ENCODE measurements at regions not wholly inside any gene's neighbourhood (a gene's known extent, or its start where the extent isn't known, plus 50 kb on each side); places are given as distances from the start of the nearest gene placed in this dataset.

DNA sequence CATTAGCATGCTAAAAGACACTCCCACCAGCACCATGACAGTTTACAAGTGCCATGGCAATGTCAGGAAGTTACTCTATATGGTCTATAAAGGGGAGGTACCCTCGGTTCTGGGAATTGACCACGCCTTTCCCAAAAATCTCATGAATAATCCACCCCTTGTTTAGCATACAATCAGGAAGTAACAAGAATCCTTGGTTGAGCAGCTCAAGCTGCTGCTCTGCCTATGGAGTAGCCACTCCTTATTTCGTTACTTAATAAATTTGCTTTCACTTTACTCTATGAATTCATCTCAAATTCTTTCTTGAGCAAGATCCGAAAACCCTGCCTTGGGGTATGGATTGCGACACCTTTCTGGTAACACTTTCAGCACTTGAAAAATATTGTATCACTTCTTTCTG is 243.0 kb downstream of the BMP2 start:
- intact Hi-C loops (cut with DNase I; ENCODE audit: low total_unique reads), result no loop called here

DNA sequence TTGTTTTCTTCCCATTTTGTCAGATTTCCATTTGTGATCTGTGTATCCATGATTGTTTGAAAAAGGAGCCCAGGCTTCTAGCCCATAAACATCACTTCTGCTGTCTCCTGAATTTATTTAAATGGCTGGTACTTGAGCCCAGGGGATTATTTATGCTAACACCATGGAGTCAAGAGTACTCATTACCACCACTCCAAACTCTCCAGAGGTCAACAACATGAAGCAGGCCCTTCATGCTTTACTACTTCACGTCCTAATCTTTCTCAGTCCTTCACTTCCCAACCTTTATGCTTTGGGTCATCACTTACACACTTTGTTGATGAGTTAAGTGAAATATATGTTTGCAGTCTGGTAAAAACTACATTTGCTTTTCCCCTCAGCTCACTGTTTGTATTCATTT is 247.8 kb downstream of the BMP2 start:
- H3K36me3 ChIP-seq, result no peaks in the 10 kb centered on the region
- DNase-seq, result no peak
- no peaks in the 10 kb centered on the region for H3K4me1 ChIP-seq
- TF ChIP-seq, protein P1, sequence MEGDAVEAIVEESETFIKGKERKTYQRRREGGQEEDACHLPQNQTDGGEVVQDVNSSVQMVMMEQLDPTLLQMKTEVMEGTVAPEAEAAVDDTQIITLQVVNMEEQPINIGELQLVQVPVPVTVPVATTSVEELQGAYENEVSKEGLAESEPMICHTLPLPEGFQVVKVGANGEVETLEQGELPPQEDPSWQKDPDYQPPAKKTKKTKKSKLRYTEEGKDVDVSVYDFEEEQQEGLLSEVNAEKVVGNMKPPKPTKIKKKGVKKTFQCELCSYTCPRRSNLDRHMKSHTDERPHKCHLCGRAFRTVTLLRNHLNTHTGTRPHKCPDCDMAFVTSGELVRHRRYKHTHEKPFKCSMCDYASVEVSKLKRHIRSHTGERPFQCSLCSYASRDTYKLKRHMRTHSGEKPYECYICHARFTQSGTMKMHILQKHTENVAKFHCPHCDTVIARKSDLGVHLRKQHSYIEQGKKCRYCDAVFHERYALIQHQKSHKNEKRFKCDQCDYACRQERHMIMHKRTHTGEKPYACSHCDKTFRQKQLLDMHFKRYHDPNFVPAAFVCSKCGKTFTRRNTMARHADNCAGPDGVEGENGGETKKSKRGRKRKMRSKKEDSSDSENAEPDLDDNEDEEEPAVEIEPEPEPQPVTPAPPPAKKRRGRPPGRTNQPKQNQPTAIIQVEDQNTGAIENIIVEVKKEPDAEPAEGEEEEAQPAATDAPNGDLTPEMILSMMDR (IDR thresholded peaks at IDR 0.05), result no peak
- no peak for TF ChIP-seq POLR2A (IDR thresholded peaks at IDR 0.05)
- no peak overlapping the region for H3K4me3 ChIP-seq
- intact Hi-C loops (cut with DNase I; ENCODE audit: low total_unique reads), result no loop called here
- no peaks in the 10 kb centered on the region for H3K9me3 ChIP-seq
- H3K27me3 ChIP-seq, result no peaks in the 10 kb centered on the region
- H3K27ac ChIP-seq, result no peak overlapping the region

More for the DNA sequence above, 243.0 kb downstream of the BMP2 start:
- Histone ChIP-seq H3K9me3 (no peaks in the 10 kb centered on the region), H3K4me1 (no peaks in the 10 kb centered on the region), H3K27me3 (no peaks in the 10 kb centered on the region), H3K27ac (no peak overlapping the region), H3K36me3 (no peaks in the 10 kb centered on the region), H3K4me3 (no peak overlapping the region)
- no peak for DNase-seq
- no peak for TF ChIP-seq POLR2A (IDR thresholded peaks at IDR 0.05)
- TF ChIP-seq, protein P1 (IDR thresholded peaks at IDR 0.05), result no peak

DNA sequence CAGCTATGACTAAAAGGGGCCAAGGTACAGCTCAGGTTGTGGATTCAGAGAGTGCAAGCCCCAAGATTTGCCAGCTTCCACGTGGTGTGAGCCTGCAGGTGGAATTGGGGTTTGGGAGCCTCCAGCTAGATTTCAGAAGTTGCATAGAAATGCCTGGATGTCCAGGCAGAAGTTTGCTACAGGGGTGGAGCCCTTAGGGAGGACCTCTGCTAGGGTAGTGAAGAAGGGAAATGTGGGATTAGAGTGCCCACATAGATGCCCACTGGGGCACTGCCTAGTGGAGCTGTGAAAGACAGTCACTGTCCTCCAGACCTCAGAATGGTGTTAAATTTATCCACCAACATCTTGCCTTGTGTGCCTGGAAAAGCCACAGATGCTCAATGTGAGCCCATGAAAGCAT is 255.1 kb downstream of the BMP2 start:
- no peaks in the 10 kb centered on the region for H3K27me3 ChIP-seq
- H3K9me3 ChIP-seq, result no peaks in the 10 kb centered on the region
- DNase-seq, result no peak
- no peak for TF ChIP-seq POLR2A (IDR thresholded peaks at IDR 0.05)
- TF ChIP-seq, protein P1 (IDR thresholded peaks at IDR 0.05), result no peak
- H3K27ac ChIP-seq, result no peak overlapping the region
- no peak overlapping the region for H3K4me3 ChIP-seq
- no peaks in the 10 kb centered on the region for H3K36me3 ChIP-seq
- no peaks in the 10 kb centered on the region for H3K4me1 ChIP-seq
- intact Hi-C loops (cut with DNase I; ENCODE audit: low total_unique reads), result no loop called here

DNA sequence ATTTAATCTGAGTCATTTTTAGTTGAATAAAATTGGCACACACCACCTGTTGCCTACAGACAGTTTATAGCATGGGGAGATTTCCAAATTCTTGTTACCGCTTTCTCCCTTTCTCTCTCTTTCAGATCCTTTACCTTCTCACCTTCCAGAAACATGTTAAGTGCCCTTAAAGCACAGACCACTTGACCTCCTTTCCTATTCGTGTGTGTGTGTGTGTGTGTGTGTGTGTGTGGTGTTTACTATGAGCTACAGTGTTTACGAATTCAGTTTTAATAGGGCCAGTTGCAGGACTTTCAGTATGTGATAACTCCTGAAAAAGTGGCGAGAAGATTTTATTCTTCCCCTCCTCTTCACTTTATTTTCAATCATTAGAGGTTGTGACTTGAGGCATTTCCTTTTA is 258.1 kb downstream of the BMP2 start:
- H3K4me1 ChIP-seq, result no peaks in the 10 kb centered on the region
- no peak overlapping the region for H3K4me3 ChIP-seq
- no peak for DNase-seq
- no peaks in the 10 kb centered on the region for H3K36me3 ChIP-seq
- no peak overlapping the region for H3K27ac ChIP-seq
- no peak for TF ChIP-seq POLR2A (IDR thresholded peaks at IDR 0.05)
- TF ChIP-seq, protein P1 (IDR thresholded peaks at IDR 0.05), result no peak
- no peaks in the 10 kb centered on the region for H3K9me3 ChIP-seq
- no peaks in the 10 kb centered on the region for H3K27me3 ChIP-seq
- intact Hi-C loops (cut with DNase I; ENCODE audit: low total_unique reads), result no loop called here

DNA sequence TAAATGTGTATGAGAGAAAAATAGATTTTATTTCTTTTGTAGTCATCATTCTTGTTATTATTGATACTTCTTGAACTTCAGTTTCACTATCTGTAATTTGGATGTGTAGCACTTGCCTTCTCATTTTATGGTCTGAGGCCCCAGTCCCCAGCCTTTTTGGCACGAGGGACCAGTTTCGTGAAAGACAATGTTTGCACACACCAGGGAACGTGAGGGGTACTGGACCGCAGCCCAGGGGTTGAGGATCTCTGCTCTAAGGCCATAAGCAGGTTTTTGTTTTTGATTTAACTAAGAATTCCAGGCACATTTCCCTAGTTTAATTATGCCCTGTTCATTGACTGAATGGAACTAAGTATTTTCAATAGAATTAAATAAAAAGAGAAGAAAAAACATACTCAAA is 261.5 kb downstream of the BMP2 start:
- TF ChIP-seq, protein P1 (IDR thresholded peaks at IDR 0.05), result no peak
- no peak for TF ChIP-seq POLR2A (IDR thresholded peaks at IDR 0.05)
- H3K4me1 ChIP-seq, result no peaks in the 10 kb centered on the region
- no peaks in the 10 kb centered on the region for H3K27me3 ChIP-seq
- H3K36me3 ChIP-seq, result no peaks in the 10 kb centered on the region
- DNase-seq, result no peak
- H3K27ac ChIP-seq, result no peak overlapping the region
- H3K9me3 ChIP-seq, result no peaks in the 10 kb centered on the region
- H3K4me3 ChIP-seq, result no peak overlapping the region
- intact Hi-C loops (cut with DNase I; ENCODE audit: low total_unique reads), result no loop called here

Data from uterus (tissue), 3 donors.